ENCODE measurements at regions not wholly inside any gene's neighbourhood (a gene's known extent, or its start where the extent isn't known, plus 50 kb on each side); places are given as distances from the start of the nearest gene placed in this dataset.

DNA sequence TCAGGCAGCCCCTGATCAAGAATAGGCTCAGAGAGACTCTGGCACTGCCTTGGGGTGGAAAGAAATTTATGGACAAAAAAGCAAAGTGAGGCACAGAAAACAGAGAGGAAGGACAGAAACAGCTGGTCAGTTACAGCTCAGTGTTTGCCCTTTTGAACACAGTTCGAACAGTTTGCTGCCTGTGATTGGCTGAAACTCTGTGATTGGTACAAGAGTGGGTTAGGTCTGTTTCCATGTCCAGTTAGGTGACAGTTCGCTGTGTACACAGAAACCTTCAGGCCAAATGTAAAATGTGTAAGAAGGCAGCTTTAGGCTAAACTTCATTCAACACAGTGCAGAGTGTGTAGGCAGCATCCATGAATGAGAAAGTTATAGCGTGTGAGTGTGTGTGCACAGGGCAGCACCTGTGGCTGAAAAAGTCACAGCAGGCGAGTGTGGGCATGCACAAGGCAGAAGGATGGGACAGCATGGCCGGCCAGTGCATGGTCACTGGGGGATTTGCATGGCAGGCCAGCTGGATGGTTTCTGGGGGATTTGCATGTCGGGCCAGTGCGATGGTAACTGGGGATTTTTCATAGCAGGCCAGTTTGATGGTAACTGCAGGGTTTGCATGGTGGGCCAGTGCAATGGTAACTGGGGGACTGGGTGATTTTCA lies 75.4 kb upstream of the FRMD1 start:
- TF ChIP-seq, protein P1, sequence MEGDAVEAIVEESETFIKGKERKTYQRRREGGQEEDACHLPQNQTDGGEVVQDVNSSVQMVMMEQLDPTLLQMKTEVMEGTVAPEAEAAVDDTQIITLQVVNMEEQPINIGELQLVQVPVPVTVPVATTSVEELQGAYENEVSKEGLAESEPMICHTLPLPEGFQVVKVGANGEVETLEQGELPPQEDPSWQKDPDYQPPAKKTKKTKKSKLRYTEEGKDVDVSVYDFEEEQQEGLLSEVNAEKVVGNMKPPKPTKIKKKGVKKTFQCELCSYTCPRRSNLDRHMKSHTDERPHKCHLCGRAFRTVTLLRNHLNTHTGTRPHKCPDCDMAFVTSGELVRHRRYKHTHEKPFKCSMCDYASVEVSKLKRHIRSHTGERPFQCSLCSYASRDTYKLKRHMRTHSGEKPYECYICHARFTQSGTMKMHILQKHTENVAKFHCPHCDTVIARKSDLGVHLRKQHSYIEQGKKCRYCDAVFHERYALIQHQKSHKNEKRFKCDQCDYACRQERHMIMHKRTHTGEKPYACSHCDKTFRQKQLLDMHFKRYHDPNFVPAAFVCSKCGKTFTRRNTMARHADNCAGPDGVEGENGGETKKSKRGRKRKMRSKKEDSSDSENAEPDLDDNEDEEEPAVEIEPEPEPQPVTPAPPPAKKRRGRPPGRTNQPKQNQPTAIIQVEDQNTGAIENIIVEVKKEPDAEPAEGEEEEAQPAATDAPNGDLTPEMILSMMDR (conservative IDR thresholded peaks at IDR 0.05 in 1 of 2, IDR thresholded peaks at IDR 0.05 in 1 of 2; ENCODE audit: extremely low read depth in 1 of 2, insufficient read depth in 1 of 2, low read depth in 1 of 2, low read length in 2 of 2), result no peak
- no peak for TF ChIP-seq EZH2 (IDR thresholded peaks at IDR 0.05; ENCODE audit: borderline replicate concordance, low read length)

All from mammary epithelial cell (primary cell).